HL-60 (cell line): ENCODE measurements at regions not wholly inside any gene's neighbourhood (a gene's known extent, or its start where the extent isn't known, plus 50 kb on each side); places are given as distances from the start of the nearest gene placed in this dataset.

Experiments
- POLR2AphosphoS5 ChIP-seq: IDR thresholded peaks from 2 replicates; pipeline ENCODE4 v1.6.1; 2012; ENCODE audit warnings: low read depth
- TF ChIP-seq, protein P1 (sequence below): IDR thresholded peaks from one replicate; pipeline ENCODE4 v1.5.1; 2011; ENCODE audit warnings: low read length, control low read depth, inconsistent platforms; ENCODE audit not compliant: insufficient read depth

GRCh38 chr17:62121025-62121730 lies 56.1 kb upstream of the MED13 start:
- TF ChIP-seq, protein P1, sequence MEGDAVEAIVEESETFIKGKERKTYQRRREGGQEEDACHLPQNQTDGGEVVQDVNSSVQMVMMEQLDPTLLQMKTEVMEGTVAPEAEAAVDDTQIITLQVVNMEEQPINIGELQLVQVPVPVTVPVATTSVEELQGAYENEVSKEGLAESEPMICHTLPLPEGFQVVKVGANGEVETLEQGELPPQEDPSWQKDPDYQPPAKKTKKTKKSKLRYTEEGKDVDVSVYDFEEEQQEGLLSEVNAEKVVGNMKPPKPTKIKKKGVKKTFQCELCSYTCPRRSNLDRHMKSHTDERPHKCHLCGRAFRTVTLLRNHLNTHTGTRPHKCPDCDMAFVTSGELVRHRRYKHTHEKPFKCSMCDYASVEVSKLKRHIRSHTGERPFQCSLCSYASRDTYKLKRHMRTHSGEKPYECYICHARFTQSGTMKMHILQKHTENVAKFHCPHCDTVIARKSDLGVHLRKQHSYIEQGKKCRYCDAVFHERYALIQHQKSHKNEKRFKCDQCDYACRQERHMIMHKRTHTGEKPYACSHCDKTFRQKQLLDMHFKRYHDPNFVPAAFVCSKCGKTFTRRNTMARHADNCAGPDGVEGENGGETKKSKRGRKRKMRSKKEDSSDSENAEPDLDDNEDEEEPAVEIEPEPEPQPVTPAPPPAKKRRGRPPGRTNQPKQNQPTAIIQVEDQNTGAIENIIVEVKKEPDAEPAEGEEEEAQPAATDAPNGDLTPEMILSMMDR, result no peak
- no peak for TF ChIP-seq POLR2AphosphoS5
